Astrocyte (in vitro differentiated cells and primary cell): ENCODE measurements at regions not wholly inside any gene's neighbourhood (a gene's known extent, or its start where the extent isn't known, plus 50 kb on each side); places are given as distances from the start of the nearest gene placed in this dataset.

ENCODE experiments used
- DNase-seq: peaks from one replicate; pipeline ENCODE4 v3.0.0-alpha.2; 2010; ENCODE audit warnings: low read depth
- FAIRE-seq: peaks from 2 replicates; lab custom pipeline; 2011; peaks lifted over from hg19 to GRCh38; lab: Jason Lieb, UNC
- H2AFZ ChIP-seq: 2 replicates; pipeline ENCODE4 v1.6.0; 2012; ENCODE audit warnings: low read depth, low read length, inconsistent platforms
- H3K27ac ChIP-seq: 2 replicates; pipeline ENCODE4 v1.5.1; 2011; ENCODE audit warnings: low read depth, low read length, inconsistent platforms
- H3K27me3 ChIP-seq: 2 replicates; pipeline ENCODE4 v1.6.0; 2011; ENCODE audit warnings: low read length, inconsistent platforms; ENCODE audit not compliant: insufficient read depth
- H3K36me3 ChIP-seq: 2 replicates; pipeline ENCODE4 v1.5.1; 2011; ENCODE audit warnings: low read length, inconsistent platforms; ENCODE audit not compliant: insufficient read depth
- H3K4me1 ChIP-seq: 2 replicates; pipeline ENCODE4 v1.5.1; 2011; ENCODE audit warnings: low read length, inconsistent platforms; ENCODE audit not compliant: insufficient read depth
- H3K4me2 ChIP-seq: 2 replicates; pipeline ENCODE4 v1.6.0; 2012; ENCODE audit warnings: low read length, inconsistent platforms
- H3K4me3 ChIP-seq: 2 replicates; pipeline ENCODE4 v1.5.1; 2011; ENCODE audit warnings: low read depth, mild to moderate bottlenecking, low read length, inconsistent platforms; ENCODE audit not compliant: insufficient read depth
- H3K79me2 ChIP-seq: 2 replicates; pipeline ENCODE4 v1.6.0; 2012; ENCODE audit warnings: mild to moderate bottlenecking, low read length, inconsistent platforms; ENCODE audit not compliant: insufficient read depth
- H3K9ac ChIP-seq: 2 replicates; pipeline ENCODE4 v1.6.0; 2012; ENCODE audit warnings: mild to moderate bottlenecking, low read length, inconsistent platforms
- H3K9me3 ChIP-seq: 2 replicates; pipeline ENCODE4 v1.5.1; 2012; ENCODE audit warnings: low read depth, mild to moderate bottlenecking, low read length, inconsistent platforms; ENCODE audit not compliant: insufficient read depth
- H4K20me1 ChIP-seq: 2 replicates; pipeline ENCODE4 v1.6.0; 2012; ENCODE audit warnings: low read length, inconsistent platforms; ENCODE audit not compliant: insufficient read depth
- H3K27ac Mint-ChIP-seq: one replicate; pipeline ENCODE4 v1.8.0; 2021; ENCODE audit warnings: mild to moderate bottlenecking, mixed read lengths; ENCODE audit not compliant: unreplicated experiment
- H3K27me3 Mint-ChIP-seq: one replicate; pipeline ENCODE4 v1.8.0; 2021; ENCODE audit warnings: low read depth, mixed read lengths; ENCODE audit not compliant: unreplicated experiment
- H3K36me3 Mint-ChIP-seq: one replicate; pipeline ENCODE4 v1.8.0; 2021; ENCODE audit warnings: low read depth, mixed read lengths; ENCODE audit not compliant: unreplicated experiment
- H3K4me1 Mint-ChIP-seq: one replicate; pipeline ENCODE4 v1.8.0; 2021; ENCODE audit warnings: low read depth, mixed read lengths; ENCODE audit not compliant: unreplicated experiment
- H3K4me3 Mint-ChIP-seq: one replicate; pipeline ENCODE4 v1.8.0; 2021; ENCODE audit warnings: mild to moderate bottlenecking, moderate library complexity, mixed read lengths; ENCODE audit not compliant: unreplicated experiment
- H3K9me3 Mint-ChIP-seq: one replicate; pipeline ENCODE4 v1.8.0; 2021; ENCODE audit warnings: mild to moderate bottlenecking, mixed read lengths; ENCODE audit not compliant: unreplicated experiment
- CTCF ChIP-seq: IDR thresholded peaks from 2 replicates; pipeline ENCODE4 v1.5.1; 2011; ENCODE audit warnings: low read depth, mild to moderate bottlenecking, inconsistent platforms, low read length, moderate library complexity; ENCODE audit not compliant: insufficient read depth
- EZH2 ChIP-seq: IDR thresholded peaks from 2 replicates; pipeline ENCODE4 v1.6.1; 2012; ENCODE audit warnings: mild to moderate bottlenecking, low read length, inconsistent platforms; ENCODE audit not compliant: insufficient read depth

GRCh38 chr18:67964462-67964861 is 447.9 kb upstream of the DSEL start:
- Histone ChIP-seq H2AFZ (no peak overlapping the region), H3K27ac (no peak overlapping the region), H3K36me3 (no peaks in the 10 kb centered on the region), H3K4me2 (no peak overlapping the region), H3K4me3 (no peak overlapping the region), H3K4me1 (no peaks in the 10 kb centered on the region), H3K79me2 (no peaks in the 10 kb centered on the region), H3K27me3 (no peaks in the 10 kb centered on the region), H3K9me3 (no peaks in the 10 kb centered on the region), H3K9ac (no peak overlapping the region), H4K20me1 (no peaks in the 10 kb centered on the region)
- DNase-seq: no peak
- no peaks in the 10 kb centered on the region for H3K27me3 Mint-ChIP-seq
- FAIRE-seq: no peak
- no peak for TF ChIP-seq CTCF
- TF ChIP-seq EZH2: no peak
- no peaks in the 10 kb centered on the region for H3K9me3 Mint-ChIP-seq
- H3K4me3 Mint-ChIP-seq: no peak overlapping the region
- H3K27ac Mint-ChIP-seq: no peak overlapping the region
- no peaks in the 10 kb centered on the region for H3K4me1 Mint-ChIP-seq
- no peaks in the 10 kb centered on the region for H3K36me3 Mint-ChIP-seq

GRCh38 chr18:67961701-67962440 is 445.4 kb upstream of the DSEL start:
- H3K9me3 ChIP-seq: no peaks in the 10 kb centered on the region
- H2AFZ ChIP-seq: no peak overlapping the region
- no peaks in the 10 kb centered on the region for H3K36me3 ChIP-seq
- no peak overlapping the region for H3K27ac ChIP-seq
- Mint-ChIP-seq H3K27ac (no peak overlapping the region), H3K36me3 (no peaks in the 10 kb centered on the region), H3K27me3 (no peaks in the 10 kb centered on the region), H3K4me3 (no peak overlapping the region), H3K4me1 (no peaks in the 10 kb centered on the region), H3K9me3 (no peaks in the 10 kb centered on the region)
- H3K4me3 ChIP-seq: no peak overlapping the region
- H3K9ac ChIP-seq: no peak overlapping the region
- H3K79me2 ChIP-seq: no peaks in the 10 kb centered on the region
- no peak overlapping the region for H3K4me2 ChIP-seq
- TF ChIP-seq CTCF: no peak
- no peak for TF ChIP-seq EZH2
- no peaks in the 10 kb centered on the region for H4K20me1 ChIP-seq
- no peaks in the 10 kb centered on the region for H3K4me1 ChIP-seq
- DNase-seq (no peak), FAIRE-seq (no peak)
- H3K27me3 ChIP-seq: no peaks in the 10 kb centered on the region

- DNase-seq (no peak), FAIRE-seq (no peak)
- no peak overlapping the region for H3K27ac Mint-ChIP-seq
- no peak overlapping the region for H3K27ac ChIP-seq
- H3K36me3 Mint-ChIP-seq: no peaks in the 10 kb centered on the region
- H3K9ac ChIP-seq: no peak overlapping the region
- H3K9me3 Mint-ChIP-seq: no peaks in the 10 kb centered on the region
- no peaks in the 10 kb centered on the region for H3K79me2 ChIP-seq
- H3K4me2 ChIP-seq: no peak overlapping the region
- H2AFZ ChIP-seq: no peak overlapping the region
- H3K4me1 Mint-ChIP-seq: no peaks in the 10 kb centered on the region
- no peaks in the 10 kb centered on the region for H3K9me3 ChIP-seq
- no peaks in the 10 kb centered on the region for H3K4me1 ChIP-seq
- no peaks in the 10 kb centered on the region for H3K27me3 ChIP-seq
- no peak overlapping the region for H3K4me3 ChIP-seq
- TF ChIP-seq EZH2 (no peak), CTCF (no peak)
- H3K27me3 Mint-ChIP-seq: no peaks in the 10 kb centered on the region
- H3K4me3 Mint-ChIP-seq: no peak overlapping the region
- no peaks in the 10 kb centered on the region for H3K36me3 ChIP-seq
- H4K20me1 ChIP-seq: no peaks in the 10 kb centered on the region
These were observed 441.2 kb upstream of the DSEL start for GRCh38 chr18:67957684-67958083.
